GM12878 (cell line): ENCODE measurements at regions not wholly inside any gene's neighbourhood (a gene's known extent, or its start where the extent isn't known, plus 50 kb on each side); places are given as distances from the start of the nearest gene placed in this dataset.

Experiments
- ATAC-seq: fragments of 200-7000 bp; cut with Tn5 transposase; 3 replicates; pipeline ENCODE4 v1.9.1; 2020; ENCODE audit warnings: mild to moderate bottlenecking, moderate library complexity
- BruUV-seq: library from RNA; stranded (reverse); fragments of 400-500 nt; replicated peaks from 2 replicates; lab custom pipeline; 2021; lab: Mats Ljungman, UMichigan
- CTCF ChIA-PET: fragments of 300-600 bp; sonication (Branson Sonifier 250); formaldehyde crosslinking; extraction: SDS; loops from one replicate; lab custom pipeline; 2021; ENCODE audit warnings: inconsistent platforms; lab: Yijun Ruan, JAX
- POLR2A ChIA-PET: fragments of 350-600 bp; formaldehyde crosslinking; extraction: SDS; loops from one replicate; lab custom pipeline; 2021; ENCODE audit warnings: inconsistent platforms; lab: Charles Lee
- RAD21 ChIA-PET: fragments of 300-600 bp; sonication (Branson Sonifier 250); formaldehyde crosslinking; loops from one replicate; lab custom pipeline; 2023; ENCODE audit warnings: antibody characterized with exemption; ENCODE audit not compliant: unreplicated experiment; lab: Charles Lee
- SMC1A ChIA-PET: fragments of 300-600 bp; sonication (Branson Sonifier 250); formaldehyde crosslinking; loops from one replicate; lab custom pipeline; 2023; ENCODE audit not compliant: unreplicated experiment, uncharacterized antibody; lab: Charles Lee
- DNase-seq: peaks from one replicate; pipeline ENCODE4 v3.0.0-alpha.2; 2011; ENCODE audit warnings: low read depth, low spot score
- FAIRE-seq: peaks from 3 replicates; lab custom pipeline; 2011; peaks lifted over from hg19 to GRCh38; lab: Jason Lieb, UNC
- H2AFZ ChIP-seq: 2 replicates; pipeline ENCODE4 v1.6.0; 2011; ENCODE audit warnings: low read depth, low read length, control low read depth; ENCODE audit not compliant: control insufficient read depth
- H3K27ac ChIP-seq: 2 replicates; pipeline ENCODE4 v1.5.1; 2011; ENCODE audit warnings: control low read depth; ENCODE audit not compliant: control insufficient read depth, insufficient read depth
- H3K27me3 ChIP-seq, 2 experiments: replicated peaks in 1 of 2; 2 replicates each; pipeline versions ENCODE4 v1.6.0 to v1.6.1; 2011; ENCODE audit warnings: low read length in 1 of 2; ENCODE audit not compliant: control insufficient read depth in 2 of 2, insufficient read depth in 2 of 2
- H3K36me3 ChIP-seq, 2 experiments: 2 replicates each; pipeline ENCODE4 v1.5.1; 2011; ENCODE audit warnings: low read length in 1 of 2; ENCODE audit not compliant: control insufficient read depth in 2 of 2, insufficient read depth in 2 of 2
- H3K4me1 ChIP-seq: 2 replicates; pipeline ENCODE4 v1.6.1; 2011; ENCODE audit warnings: mild to moderate bottlenecking, low read length, moderate library complexity, mixed read lengths; ENCODE audit not compliant: control insufficient read depth, insufficient read depth
- H3K4me2 ChIP-seq: 2 replicates; pipeline ENCODE4 v1.6.0; 2011; ENCODE audit warnings: control low read depth; ENCODE audit not compliant: control insufficient read depth, insufficient read depth
- H3K4me3 ChIP-seq: fragments of 200-600 bp; sonication (generic); 2 replicates; pipeline ENCODE4 v1.5.1; 2016
- H3K79me2 ChIP-seq: 2 replicates; pipeline ENCODE4 v1.6.0; 2011; ENCODE audit warnings: low read length; ENCODE audit not compliant: control insufficient read depth, insufficient read depth
- H3K9ac ChIP-seq: 2 replicates; pipeline ENCODE4 v1.8.0; 2011; ENCODE audit warnings: low read length, control low read depth, mixed read lengths; ENCODE audit not compliant: control insufficient read depth, insufficient read depth
- H3K9me3 ChIP-seq: replicated peaks from 3 replicates; pipeline ENCODE4 v1.5.1; 2011; ENCODE audit warnings: mild to moderate bottlenecking, low read length; ENCODE audit not compliant: control insufficient read depth, insufficient read depth
- H4K20me1 ChIP-seq: 2 replicates; pipeline ENCODE4 v1.6.0; 2011; ENCODE audit not compliant: control insufficient read depth, insufficient read depth
- CBX3 ChIP-seq: fragments of 200-600 bp; sonication (generic); IDR thresholded peaks from 2 replicates; pipeline ENCODE4 v1.6.1; 2016; ENCODE audit warnings: low read depth, borderline replicate concordance
- CEBPB ChIP-seq, 2 experiments: fragments of 150-350 bp in 1 of 2; IDR thresholded peaks; 2 replicates each; pipeline ENCODE4 v1.6.1; 2012 to 2014; ENCODE audit warnings: low read depth in 2 of 2, low read length in 2 of 2, borderline replicate concordance in 1 of 2, inconsistent platforms in 1 of 2
- FOXM1 ChIP-seq: IDR thresholded peaks from 2 replicates; pipeline ENCODE4 v1.6.1; 2012; ENCODE audit warnings: low read depth, mild to moderate bottlenecking, inconsistent platforms, low read length, moderate library complexity
- MXI1 ChIP-seq: fragments of 150-350 bp; IDR thresholded peaks from 2 replicates; pipeline ENCODE4 v1.6.1; 2011; ENCODE audit warnings: low read depth, mild to moderate bottlenecking, inconsistent platforms, low read length, improper control_type of control experiment
- RFX5 ChIP-seq: IDR thresholded peaks from 2 replicates; pipeline ENCODE4 v1.6.1; 2011; ENCODE audit warnings: low read depth, low read length, improper control_type of control experiment
- SMAD5 ChIP-seq: IDR thresholded peaks from 2 replicates; pipeline ENCODE4 v1.6.1; 2016; ENCODE audit warnings: antibody characterized with exemption, low read depth
- WGBS: methylation state at CpG from one replicate; pipeline ENCODE4 v1.1.6; 2016; ENCODE audit warnings: low lambda C conversion rate; ENCODE audit not compliant: insufficient replicate concordance, insufficient coverage; ENCODE audit errors: missing lambda C conversion rate; 5-methylcytosine and 5-hydroxymethylcytosine counted together
- in situ Hi-C: fragments of 300-500 bp; cut with MboI; formaldehyde crosslinking; loops from 9 replicates; pipeline ENCODE4 v1.14.3; 2018; ENCODE audit warnings: mixed read lengths
- intact Hi-C: fragments of 100-400 bp; cut with micrococcal nuclease; formaldehyde crosslinking; loops from one replicate; pipeline ENCODE4 v1.14.2; 2022; ENCODE audit not compliant: unreplicated experiment
- TF ChIP-seq, protein P1 (sequence below): fragments of 150-350 bp; IDR thresholded peaks from 2 replicates; pipeline ENCODE4 v1.6.1; 2014; ENCODE audit warnings: mild to moderate bottlenecking, low read depth, low read length
- TF ChIP-seq, protein P2 (sequence below): IDR thresholded peaks from 2 replicates; pipeline ENCODE4 v1.6.1; 2011; ENCODE audit warnings: low read depth, mild to moderate bottlenecking, low read length, moderate library complexity, borderline replicate concordance; ENCODE audit errors: extremely low read depth
- TF ChIP-seq, protein P3 (sequence below): IDR thresholded peaks from 2 replicates; pipeline ENCODE4 v1.6.1; 2012; ENCODE audit warnings: low read depth, low read length, improper control_type of control experiment

DNA sequence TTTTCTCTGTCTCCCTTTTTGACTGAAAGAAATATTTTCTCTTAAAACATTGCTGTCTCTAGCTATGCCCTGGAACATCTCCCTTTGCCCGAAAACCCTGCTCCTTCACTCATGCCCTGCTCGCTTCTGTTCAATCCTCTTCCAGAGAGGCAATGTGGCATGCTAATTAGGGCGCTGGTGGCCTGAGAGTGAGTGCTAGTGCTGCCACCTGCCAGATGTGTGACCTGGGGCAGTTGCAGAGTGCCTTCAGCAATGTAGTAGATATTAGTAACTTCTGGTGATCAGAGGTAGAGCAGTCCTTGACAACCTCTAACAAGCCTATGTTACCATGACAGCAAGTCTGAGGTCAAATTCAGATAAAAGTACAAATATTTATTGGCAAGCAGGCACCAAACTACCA, 119.5 kb upstream of the OSMR start:
- TF ChIP-seq CEBPB (IDR thresholded peaks at IDR 0.05; ENCODE audit: borderline replicate concordance in 1 of 2, low read depth in 2 of 2, low read length in 2 of 2), result no peak
- no peak for TF ChIP-seq CBX3
- TF ChIP-seq SMAD5, result no peak
- TF ChIP-seq MXI1, result no peak
- TF ChIP-seq, protein P1, sequence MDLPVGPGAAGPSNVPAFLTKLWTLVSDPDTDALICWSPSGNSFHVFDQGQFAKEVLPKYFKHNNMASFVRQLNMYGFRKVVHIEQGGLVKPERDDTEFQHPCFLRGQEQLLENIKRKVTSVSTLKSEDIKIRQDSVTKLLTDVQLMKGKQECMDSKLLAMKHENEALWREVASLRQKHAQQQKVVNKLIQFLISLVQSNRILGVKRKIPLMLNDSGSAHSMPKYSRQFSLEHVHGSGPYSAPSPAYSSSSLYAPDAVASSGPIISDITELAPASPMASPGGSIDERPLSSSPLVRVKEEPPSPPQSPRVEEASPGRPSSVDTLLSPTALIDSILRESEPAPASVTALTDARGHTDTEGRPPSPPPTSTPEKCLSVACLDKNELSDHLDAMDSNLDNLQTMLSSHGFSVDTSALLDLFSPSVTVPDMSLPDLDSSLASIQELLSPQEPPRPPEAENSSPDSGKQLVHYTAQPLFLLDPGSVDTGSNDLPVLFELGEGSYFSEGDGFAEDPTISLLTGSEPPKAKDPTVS, result no peak
- TF ChIP-seq, protein P2, sequence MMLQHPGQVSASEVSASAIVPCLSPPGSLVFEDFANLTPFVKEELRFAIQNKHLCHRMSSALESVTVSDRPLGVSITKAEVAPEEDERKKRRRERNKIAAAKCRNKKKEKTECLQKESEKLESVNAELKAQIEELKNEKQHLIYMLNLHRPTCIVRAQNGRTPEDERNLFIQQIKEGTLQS, result no peak
- TF ChIP-seq RFX5, result no peak
- TF ChIP-seq FOXM1, result no peak
- TF ChIP-seq, protein P3, sequence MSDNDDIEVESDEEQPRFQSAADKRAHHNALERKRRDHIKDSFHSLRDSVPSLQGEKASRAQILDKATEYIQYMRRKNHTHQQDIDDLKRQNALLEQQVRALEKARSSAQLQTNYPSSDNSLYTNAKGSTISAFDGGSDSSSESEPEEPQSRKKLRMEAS, result no peak
- TF ChIP-seq, all 136 proteins: peak for 0
- peak; percentile 32; the same call in 1 of the 3 replicates for ATAC-seq
- no peaks in the 10 kb centered on the region for H3K4me1 ChIP-seq
- ChIA-PET SMC1A (interaction anchor here (1.3 kb wide), 1 partner anchor 285 kb away, joined by 5 read pairs; no protein-coding TSS in a partner anchor), POLR2A (no interaction called here), RAD21 (interaction anchor here (1.1 kb wide), 1 partner anchor 272 kb away, joined by 3 read pairs; no protein-coding TSS in a partner anchor), CTCF (interaction anchor here (5.6 kb wide), 1 partner anchor 285 kb away, joined by 18 read pairs; no protein-coding TSS in a partner anchor)
- no peaks in the 10 kb centered on the region for H3K27me3 ChIP-seq
- H3K4me3 ChIP-seq, result no peak overlapping the region
- H3K9ac ChIP-seq, result no peak overlapping the region
- no peak for DNase-seq
- BruUV-seq, result no TSS peak
- H3K79me2 ChIP-seq, result no peaks in the 10 kb centered on the region
- H4K20me1 ChIP-seq, result no peaks in the 10 kb centered on the region
- intact Hi-C loops (no loop called here), in situ Hi-C loops (no loop called here)
- no peak overlapping the region for H3K27ac ChIP-seq
- H3K4me2 ChIP-seq, result no peak overlapping the region
- H2AFZ ChIP-seq, result no peak overlapping the region
- WGBS, result 13% methylated on average over 3 of the region's 3 CpGs
- no peaks in the 10 kb centered on the region for H3K36me3 ChIP-seq
- no peak for FAIRE-seq
- H3K9me3 ChIP-seq, result no peaks in the 10 kb centered on the region
